GM12878 (cell line): ENCODE measurements at regions not wholly inside any gene's neighbourhood (a gene's known extent, or its start where the extent isn't known, plus 50 kb on each side); places are given as distances from the start of the nearest gene placed in this dataset.

Experiments
- BACH1 ChIP-seq: fragments of 450-650 bp; IDR thresholded peaks from 2 replicates; pipeline ENCODE4 v1.6.1; 2017; ENCODE audit warnings: mild to moderate bottlenecking, borderline replicate concordance
- CTCF ChIP-seq, 3 experiments: IDR thresholded peaks in 2 of 3; conservative IDR thresholded peaks in 1 of 3; 2 replicates each; pipeline ENCODE4 v1.5.1; 2011; ENCODE audit warnings: low read depth in 3 of 3, low read length in 3 of 3, mild to moderate bottlenecking in 3 of 3, control low read depth in 2 of 3, moderate library complexity in 2 of 3, inconsistent platforms in 1 of 3, mixed read lengths in 1 of 3; ENCODE audit not compliant: control insufficient read depth in 2 of 3, insufficient read depth in 1 of 3; ENCODE audit errors: extremely low read depth in 1 of 3
- GABPA ChIP-seq: IDR thresholded peaks from 2 replicates; pipeline ENCODE4 v1.6.1; 2014; ENCODE audit warnings: antibody characterized with exemption, low read depth, mild to moderate bottlenecking, inconsistent platforms
- MYC ChIP-seq: IDR thresholded peaks from 2 replicates; pipeline ENCODE4 v1.6.1; 2011; ENCODE audit warnings: mild to moderate bottlenecking, low read length, moderate library complexity, inconsistent platforms; ENCODE audit not compliant: insufficient read depth, insufficient replicate concordance, insufficient read length, severe bottlenecking

GRCh38 chr11:116043857-116044256 lies 539.6 kb upstream of the CADM1 start:
- no peak for TF ChIP-seq BACH1
- no peak for TF ChIP-seq CTCF (IDR thresholded peaks at IDR 0.05 in 2 of 3, conservative IDR thresholded peaks at IDR 0.05 in 1 of 3; ENCODE audit: control insufficient read depth in 2 of 3, extremely low read depth in 1 of 3, insufficient read depth in 1 of 3, low read depth in 3 of 3, low read length in 3 of 3)
- no peak for TF ChIP-seq MYC
- TF ChIP-seq GABPA = no peak
